ENCODE measurements at regions not wholly inside any gene's neighbourhood (a gene's known extent, or its start where the extent isn't known, plus 50 kb on each side); places are given as distances from the start of the nearest gene placed in this dataset.

DNA sequence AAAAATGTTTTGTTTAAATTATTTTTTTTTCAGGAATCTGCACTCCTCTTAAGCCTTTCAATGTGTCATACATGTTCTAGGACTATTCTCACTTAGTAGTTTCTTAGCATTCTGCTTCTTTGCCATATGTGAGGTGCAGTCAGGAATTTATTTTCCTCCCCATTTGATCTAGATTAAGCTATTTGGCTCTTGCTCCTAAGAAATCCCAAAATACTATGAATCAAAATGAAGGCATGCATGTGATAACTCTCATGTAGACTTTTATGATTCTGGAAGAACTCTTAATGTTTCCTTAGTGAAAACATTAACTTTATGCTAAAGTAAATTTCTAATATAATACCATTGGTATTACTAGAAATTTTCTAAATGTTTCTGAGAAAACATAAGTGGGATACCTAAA, 664.5 kb downstream of the RAPGEF2 start:
- DNase-seq (ENCODE audit: low spot score): no peak
- Mint-ChIP-seq H3K4me1 (ENCODE audit: low read depth) (peaks cover 60% of the 10 kb centered on the region), H3K27me3 (ENCODE audit: low read depth) (no peaks in the 10 kb centered on the region), H3K27ac (ENCODE audit: unreplicated experiment) (no peak overlapping the region), H3K9me3 (ENCODE audit: low read depth) (no peaks in the 10 kb centered on the region), H3K36me3 (ENCODE audit: low read depth) (no peaks in the 10 kb centered on the region), H3K4me3 (ENCODE audit: unreplicated experiment) (no peak overlapping the region)
- TF ChIP-seq, protein P1, sequence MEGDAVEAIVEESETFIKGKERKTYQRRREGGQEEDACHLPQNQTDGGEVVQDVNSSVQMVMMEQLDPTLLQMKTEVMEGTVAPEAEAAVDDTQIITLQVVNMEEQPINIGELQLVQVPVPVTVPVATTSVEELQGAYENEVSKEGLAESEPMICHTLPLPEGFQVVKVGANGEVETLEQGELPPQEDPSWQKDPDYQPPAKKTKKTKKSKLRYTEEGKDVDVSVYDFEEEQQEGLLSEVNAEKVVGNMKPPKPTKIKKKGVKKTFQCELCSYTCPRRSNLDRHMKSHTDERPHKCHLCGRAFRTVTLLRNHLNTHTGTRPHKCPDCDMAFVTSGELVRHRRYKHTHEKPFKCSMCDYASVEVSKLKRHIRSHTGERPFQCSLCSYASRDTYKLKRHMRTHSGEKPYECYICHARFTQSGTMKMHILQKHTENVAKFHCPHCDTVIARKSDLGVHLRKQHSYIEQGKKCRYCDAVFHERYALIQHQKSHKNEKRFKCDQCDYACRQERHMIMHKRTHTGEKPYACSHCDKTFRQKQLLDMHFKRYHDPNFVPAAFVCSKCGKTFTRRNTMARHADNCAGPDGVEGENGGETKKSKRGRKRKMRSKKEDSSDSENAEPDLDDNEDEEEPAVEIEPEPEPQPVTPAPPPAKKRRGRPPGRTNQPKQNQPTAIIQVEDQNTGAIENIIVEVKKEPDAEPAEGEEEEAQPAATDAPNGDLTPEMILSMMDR (IDR thresholded peaks at IDR 0.05): no peak

DNA sequence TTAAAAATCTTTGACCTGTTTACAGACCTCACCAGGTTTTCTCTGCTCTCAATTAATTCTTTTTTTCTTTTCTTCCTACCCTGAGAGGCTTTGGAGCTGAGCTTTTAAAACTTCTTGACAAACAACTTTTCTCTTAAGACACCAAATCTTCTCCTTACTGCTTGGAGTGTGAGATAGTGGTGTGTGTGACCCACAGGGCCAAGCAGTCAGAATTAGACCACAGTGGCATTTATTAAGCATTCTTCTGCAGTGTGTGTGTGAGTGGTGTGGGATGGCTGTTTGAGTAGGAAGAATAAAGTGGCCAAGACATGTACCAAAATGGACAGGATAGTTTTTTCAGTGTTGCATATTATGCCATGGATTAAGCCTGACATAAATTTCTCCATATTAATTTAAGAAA, 665.1 kb downstream of the RAPGEF2 start:
- no peaks in the 10 kb centered on the region for H3K9me3 Mint-ChIP-seq (ENCODE audit: low read depth)
- H3K36me3 Mint-ChIP-seq (ENCODE audit: low read depth): no peaks in the 10 kb centered on the region
- no peaks in the 10 kb centered on the region for H3K27me3 Mint-ChIP-seq (ENCODE audit: low read depth)
- DNase-seq (ENCODE audit: low spot score): no peak
- TF ChIP-seq, protein P1 (IDR thresholded peaks at IDR 0.05): no peak
- H3K27ac Mint-ChIP-seq (ENCODE audit: unreplicated experiment): peak overlapping the region; percentile 83
- peaks cover 60% of the 10 kb centered on the region for H3K4me1 Mint-ChIP-seq (ENCODE audit: low read depth)
- H3K4me3 Mint-ChIP-seq (ENCODE audit: unreplicated experiment): no peak overlapping the region

DNA sequence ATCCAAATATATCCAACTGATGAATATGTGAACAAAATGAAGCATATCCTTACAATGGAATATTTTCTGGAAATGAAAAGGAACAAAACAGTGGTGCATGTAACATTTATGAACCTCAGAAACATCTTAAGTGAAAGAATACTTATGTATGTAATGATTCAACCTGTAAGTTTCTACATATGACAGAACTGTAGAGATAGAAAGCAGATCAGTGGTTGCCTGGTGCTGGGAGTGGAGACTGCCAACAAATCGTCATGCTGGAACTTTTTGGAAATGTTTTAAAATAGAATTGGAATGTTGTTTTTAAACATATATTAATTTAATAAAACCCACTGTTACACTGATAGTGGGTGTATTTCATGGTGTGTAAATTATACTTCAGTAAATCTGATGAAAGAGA, 667.5 kb downstream of the RAPGEF2 start:
- TF ChIP-seq, protein P1 (IDR thresholded peaks at IDR 0.05): no peak
- no peak for DNase-seq (ENCODE audit: low spot score)

DNA sequence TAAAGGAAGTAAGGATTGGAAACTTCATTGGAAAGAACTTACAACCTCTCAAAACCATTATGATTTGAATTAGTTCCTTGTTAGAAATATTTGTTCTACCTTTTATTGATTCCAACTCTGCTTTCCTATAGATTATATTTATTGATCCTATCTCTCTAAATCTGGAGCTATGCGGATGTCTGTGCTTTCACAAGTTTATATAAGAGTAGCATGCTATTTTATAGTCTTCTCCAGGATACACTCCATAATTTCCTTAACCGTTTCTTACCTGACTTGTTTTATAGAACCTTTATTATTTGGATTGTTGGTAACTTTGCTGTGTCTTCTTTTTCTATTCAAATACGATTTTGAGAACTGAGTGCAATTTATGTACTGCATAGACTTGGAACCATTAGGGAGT, 668.1 kb downstream of the RAPGEF2 start:
- no peaks in the 10 kb centered on the region for H3K27me3 Mint-ChIP-seq (ENCODE audit: low read depth)
- H3K9me3 Mint-ChIP-seq (ENCODE audit: low read depth): no peaks in the 10 kb centered on the region
- H3K27ac Mint-ChIP-seq (ENCODE audit: unreplicated experiment): peak overlapping the region; percentile 73
- DNase-seq (ENCODE audit: low spot score): no peak
- H3K4me1 Mint-ChIP-seq (ENCODE audit: low read depth): peaks cover 41% of the 10 kb centered on the region
- TF ChIP-seq, protein P1 (IDR thresholded peaks at IDR 0.05): no peak
- no peak overlapping the region for H3K4me3 Mint-ChIP-seq (ENCODE audit: unreplicated experiment)
- H3K36me3 Mint-ChIP-seq (ENCODE audit: low read depth): no peaks in the 10 kb centered on the region

More for the DNA sequence above, 667.5 kb downstream of the RAPGEF2 start:
- Mint-ChIP-seq H3K36me3 (ENCODE audit: low read depth) (no peaks in the 10 kb centered on the region), H3K27me3 (ENCODE audit: low read depth) (no peaks in the 10 kb centered on the region), H3K9me3 (ENCODE audit: low read depth) (no peaks in the 10 kb centered on the region), H3K27ac (ENCODE audit: unreplicated experiment) (peak overlapping the region; percentile 73), H3K4me3 (ENCODE audit: unreplicated experiment) (peak overlapping the region; percentile 10), H3K4me1 (ENCODE audit: low read depth) (peaks cover 47% of the 10 kb centered on the region)

DNA sequence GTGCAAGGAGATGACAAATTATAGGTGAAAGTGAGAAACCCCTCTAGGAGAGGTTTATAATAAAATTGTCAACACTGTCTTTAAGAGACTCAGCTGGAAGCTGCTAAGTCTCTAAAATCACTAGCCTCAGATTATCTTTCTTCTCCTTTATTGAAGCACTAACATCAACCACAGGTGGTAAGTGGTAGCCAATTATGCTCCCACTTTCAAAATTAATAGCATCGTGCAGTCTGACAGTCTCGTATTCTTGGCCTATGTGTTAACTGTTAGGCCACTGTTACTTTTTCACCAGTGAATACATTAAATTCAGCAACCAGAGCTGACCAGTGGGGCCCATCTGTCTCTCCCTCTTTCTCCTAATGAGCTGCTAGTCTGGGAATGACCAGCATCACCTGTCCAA, 674.1 kb downstream of the RAPGEF2 start:
- Mint-ChIP-seq H3K27me3 (ENCODE audit: low read depth) (no peaks in the 10 kb centered on the region), H3K9me3 (ENCODE audit: low read depth) (no peaks in the 10 kb centered on the region), H3K4me3 (ENCODE audit: unreplicated experiment) (no peak overlapping the region), H3K27ac (ENCODE audit: unreplicated experiment) (no peak overlapping the region), H3K36me3 (ENCODE audit: low read depth) (no peaks in the 10 kb centered on the region), H3K4me1 (ENCODE audit: low read depth) (no peaks in the 10 kb centered on the region)
- TF ChIP-seq, protein P1 (IDR thresholded peaks at IDR 0.05): no peak
- no peak for DNase-seq (ENCODE audit: low spot score)
